ENCODE measurements at regions not wholly inside any gene's neighbourhood (a gene's known extent, or its start where the extent isn't known, plus 50 kb on each side); places are given as distances from the start of the nearest gene placed in this dataset.

GRCh38 chr14:30256627-30257026, 302.3 kb upstream of the G2E3 start:
- Histone ChIP-seq H3K4me3 (ENCODE audit: extremely low read depth, insufficient read depth, low read length, poor library complexity, severe bottlenecking) (no peak overlapping the region), H3K27ac (ENCODE audit: low read depth, low read length, severe bottlenecking) (no peak overlapping the region)
- WGBS, 2 experiments (ENCODE audit: insufficient coverage in 2 of 2): 85 to 100% methylated on average over 1 to 2 of the region's 2 CpGs

GRCh38 chr14:30257946-30258661, 300.9 kb upstream of the G2E3 start:
- no peak overlapping the region for H3K4me3 ChIP-seq (ENCODE audit: extremely low read depth, insufficient read depth, low read length, poor library complexity, severe bottlenecking)

More at GRCh38 chr14:30256627-30257026, 302.3 kb upstream of the G2E3 start:
- no peaks in the 10 kb centered on the region for H3K36me3 ChIP-seq (ENCODE audit: control insufficient read depth, insufficient read depth, low read length)
- H3K9me3 ChIP-seq (ENCODE audit: control insufficient read depth, low read length): no peaks in the 10 kb centered on the region
- no peaks in the 10 kb centered on the region for H3K4me1 ChIP-seq (ENCODE audit: control insufficient read depth, insufficient read depth, low read length, poor library complexity, severe bottlenecking)

GRCh38 chr14:30260833-30261607, 297.9 kb upstream of the G2E3 start:
- no peaks in the 10 kb centered on the region for H3K4me1 ChIP-seq (ENCODE audit: control insufficient read depth, insufficient read depth, low read length, poor library complexity, severe bottlenecking)
- no peaks in the 10 kb centered on the region for H3K36me3 ChIP-seq (ENCODE audit: control insufficient read depth, insufficient read depth, low read length)
- H3K9me3 ChIP-seq (ENCODE audit: control insufficient read depth, low read length): no peaks in the 10 kb centered on the region
- 66 to 75% methylated on average over 7 to 8 of the region's 9 CpGs for WGBS, 2 experiments (ENCODE audit: insufficient coverage in 2 of 2)
- no peak overlapping the region for H3K4me3 ChIP-seq (ENCODE audit: extremely low read depth, insufficient read depth, low read length, poor library complexity, severe bottlenecking)
- H3K27ac ChIP-seq (ENCODE audit: low read depth, low read length, severe bottlenecking): no peak overlapping the region

More at GRCh38 chr14:30257946-30258661, 300.9 kb upstream of the G2E3 start:
- Histone ChIP-seq H3K9me3 (ENCODE audit: control insufficient read depth, low read length) (no peaks in the 10 kb centered on the region), H3K36me3 (ENCODE audit: control insufficient read depth, insufficient read depth, low read length) (no peaks in the 10 kb centered on the region), H3K27ac (ENCODE audit: low read depth, low read length, severe bottlenecking) (no peak overlapping the region), H3K4me1 (ENCODE audit: control insufficient read depth, insufficient read depth, low read length, poor library complexity, severe bottlenecking) (no peaks in the 10 kb centered on the region)
- 88 to 100% methylated on average over 1 of the region's 1 CpG for WGBS, 2 experiments (ENCODE audit: insufficient coverage in 2 of 2)

- H3K9me3 ChIP-seq (ENCODE audit: control insufficient read depth, low read length): no peaks in the 10 kb centered on the region
- H3K36me3 ChIP-seq (ENCODE audit: control insufficient read depth, insufficient read depth, low read length): no peaks in the 10 kb centered on the region
- H3K27ac ChIP-seq (ENCODE audit: low read depth, low read length, severe bottlenecking): no peak overlapping the region
- H3K4me1 ChIP-seq (ENCODE audit: control insufficient read depth, insufficient read depth, low read length, poor library complexity, severe bottlenecking): peaks cover 9% of the 10 kb centered on the region
- H3K4me3 ChIP-seq (ENCODE audit: extremely low read depth, insufficient read depth, low read length, poor library complexity, severe bottlenecking): no peak overlapping the region
Observed at GRCh38 chr14:30264161-30264560, 294.8 kb upstream of the G2E3 start.

GRCh38 chr14:30266290-30266689, 292.7 kb upstream of the G2E3 start:
- 58% methylated on average over 2 of the region's 3 CpGs; no CpG with 5 or more reads in 1 of the 2 experiments for WGBS, 2 experiments (ENCODE audit: insufficient coverage in 2 of 2)
- H3K9me3 ChIP-seq (ENCODE audit: control insufficient read depth, low read length): no peaks in the 10 kb centered on the region
- H3K36me3 ChIP-seq (ENCODE audit: control insufficient read depth, insufficient read depth, low read length): no peaks in the 10 kb centered on the region
- no peak overlapping the region for H3K27ac ChIP-seq (ENCODE audit: low read depth, low read length, severe bottlenecking)
- H3K4me1 ChIP-seq (ENCODE audit: control insufficient read depth, insufficient read depth, low read length, poor library complexity, severe bottlenecking): peaks cover 13% of the 10 kb centered on the region
- no peak overlapping the region for H3K4me3 ChIP-seq (ENCODE audit: extremely low read depth, insufficient read depth, low read length, poor library complexity, severe bottlenecking)

GRCh38 chr14:30267141-30267540, 291.8 kb upstream of the G2E3 start:
- H3K4me3 ChIP-seq (ENCODE audit: extremely low read depth, insufficient read depth, low read length, poor library complexity, severe bottlenecking): no peak overlapping the region
- WGBS, 2 experiments (ENCODE audit: insufficient coverage in 2 of 2): 67% methylated on average over 1 of the region's 1 CpG; no CpG with 5 or more reads in 1 of the 2 experiments
- H3K27ac ChIP-seq (ENCODE audit: low read depth, low read length, severe bottlenecking): peak overlapping the region; percentile 12

GRCh38 chr14:30270200-30271161, 288.5 kb upstream of the G2E3 start:
- no peak overlapping the region for H3K4me3 ChIP-seq (ENCODE audit: extremely low read depth, insufficient read depth, low read length, poor library complexity, severe bottlenecking)
- no peaks in the 10 kb centered on the region for H3K9me3 ChIP-seq (ENCODE audit: control insufficient read depth, low read length)
- H3K36me3 ChIP-seq (ENCODE audit: control insufficient read depth, insufficient read depth, low read length): no peaks in the 10 kb centered on the region
- 31 to 32% methylated on average over 22 to 23 of the region's 29 CpGs for WGBS, 2 experiments (ENCODE audit: insufficient coverage in 2 of 2)
- H3K27ac ChIP-seq (ENCODE audit: low read depth, low read length, severe bottlenecking): no peak overlapping the region
- peaks cover 13% of the 10 kb centered on the region for H3K4me1 ChIP-seq (ENCODE audit: control insufficient read depth, insufficient read depth, low read length, poor library complexity, severe bottlenecking)

More at GRCh38 chr14:30267141-30267540, 291.8 kb upstream of the G2E3 start:
- no peaks in the 10 kb centered on the region for H3K36me3 ChIP-seq (ENCODE audit: control insufficient read depth, insufficient read depth, low read length)
- H3K4me1 ChIP-seq (ENCODE audit: control insufficient read depth, insufficient read depth, low read length, poor library complexity, severe bottlenecking): peaks cover 13% of the 10 kb centered on the region
- H3K9me3 ChIP-seq (ENCODE audit: control insufficient read depth, low read length): no peaks in the 10 kb centered on the region

GRCh38 chr14:30271811-30272323, 287.1 kb upstream of the G2E3 start:
- H3K4me3 ChIP-seq (ENCODE audit: extremely low read depth, insufficient read depth, low read length, poor library complexity, severe bottlenecking): no peak overlapping the region
- no peaks in the 10 kb centered on the region for H3K36me3 ChIP-seq (ENCODE audit: control insufficient read depth, insufficient read depth, low read length)
- H3K27ac ChIP-seq (ENCODE audit: low read depth, low read length, severe bottlenecking): no peak overlapping the region
- H3K9me3 ChIP-seq (ENCODE audit: control insufficient read depth, low read length): no peaks in the 10 kb centered on the region
- WGBS, 2 experiments (ENCODE audit: insufficient coverage in 2 of 2): 86 to 96% methylated on average over 3 to 5 of the region's 6 CpGs
- H3K4me1 ChIP-seq (ENCODE audit: control insufficient read depth, insufficient read depth, low read length, poor library complexity, severe bottlenecking): peaks cover 13% of the 10 kb centered on the region

GRCh38 chr14:30272848-30273832, 285.8 kb upstream of the G2E3 start:
- H3K4me1 ChIP-seq (ENCODE audit: control insufficient read depth, insufficient read depth, low read length, poor library complexity, severe bottlenecking): peaks cover 4% of the 10 kb centered on the region
- H3K4me3 ChIP-seq (ENCODE audit: extremely low read depth, insufficient read depth, low read length, poor library complexity, severe bottlenecking): no peak overlapping the region
- WGBS, 2 experiments (ENCODE audit: insufficient coverage in 2 of 2): 85 to 87% methylated on average over 7 to 8 of the region's 14 CpGs
- H3K36me3 ChIP-seq (ENCODE audit: control insufficient read depth, insufficient read depth, low read length): no peaks in the 10 kb centered on the region
- H3K9me3 ChIP-seq (ENCODE audit: control insufficient read depth, low read length): no peaks in the 10 kb centered on the region
- no peak overlapping the region for H3K27ac ChIP-seq (ENCODE audit: low read depth, low read length, severe bottlenecking)
